Thymus (tissue), 11 donors: ENCODE measurements at regions not wholly inside any gene's neighbourhood (a gene's known extent, or its start where the extent isn't known, plus 50 kb on each side); places are given as distances from the start of the nearest gene placed in this dataset.

ENCODE experiments used
- DNase-seq, 9 donors: peaks; one replicate each; pipeline ENCODE4 v3.0.0-alpha.2; 2013; ENCODE audit warnings: low spot score in 9 of 9, low read depth in 6 of 9, missing footprints in 1 of 9
- H3K27ac ChIP-seq, 2 donors: one replicate each; pipeline ENCODE4 v1.5.1; 2013; ENCODE audit warnings: control low read depth in 1 of 2, low read depth in 1 of 2, low read length in 1 of 2, mild to moderate bottlenecking in 1 of 2, moderate library complexity in 1 of 2
- H3K27me3 ChIP-seq, 2 donors: one replicate each; pipeline ENCODE4 v1.5.1; 2013; ENCODE audit warnings: low read length in 1 of 2; ENCODE audit not compliant: control insufficient read depth in 2 of 2, insufficient read depth in 1 of 2
- H3K36me3 ChIP-seq, 2 donors: one replicate each; pipeline ENCODE4 v1.5.1; 2013; ENCODE audit warnings: low read length in 1 of 2, mild to moderate bottlenecking in 1 of 2, moderate library complexity in 1 of 2; ENCODE audit not compliant: control insufficient read depth in 2 of 2, insufficient read depth in 2 of 2
- H3K4me1 ChIP-seq, 2 donors: one replicate each; pipeline ENCODE4 v1.5.1; 2013; ENCODE audit warnings: low read length in 2 of 2; ENCODE audit not compliant: control insufficient read depth in 2 of 2, insufficient read depth in 2 of 2
- H3K4me3 ChIP-seq, 2 donors: one replicate each; pipeline ENCODE4 v1.5.1; 2013; ENCODE audit warnings: low read length in 2 of 2, control low read depth in 1 of 2, mild to moderate bottlenecking in 1 of 2
- H3K9me3 ChIP-seq, 2 donors: one replicate each; pipeline ENCODE4 v1.5.1; 2013; ENCODE audit warnings: low read length in 1 of 2, mild to moderate bottlenecking in 1 of 2; ENCODE audit not compliant: control insufficient read depth in 2 of 2, insufficient read depth in 1 of 2
- WGBS: extraction: QIAGEN DNeasy Blood & Tissue Kit; methylation state at CpG from one replicate; pipeline ENCODE4 v1.1.7; 2013; 5-methylcytosine and 5-hydroxymethylcytosine counted together
- donor health status: healthy.

DNA sequence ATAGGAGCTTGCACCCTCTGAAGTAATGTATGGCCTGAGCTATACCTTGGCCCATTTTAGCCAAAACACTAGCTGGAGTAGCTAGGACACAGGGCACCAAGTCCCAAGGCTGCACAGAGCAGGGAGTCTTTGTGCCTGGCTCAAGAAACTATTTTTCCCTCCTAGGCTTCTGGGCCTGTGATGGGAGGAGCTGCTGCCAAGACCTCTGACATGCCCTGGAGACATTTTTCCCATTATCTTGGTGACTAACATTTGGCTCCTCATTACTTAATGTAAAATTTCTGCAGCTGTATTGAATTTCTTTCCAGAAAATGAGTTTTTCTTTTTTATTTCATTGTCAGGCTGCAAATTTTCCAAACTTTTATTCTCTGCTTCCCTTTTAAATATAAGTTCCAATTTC is 1099.2 kb downstream of the CDH18 start:
- no peak overlapping the region for H3K27ac ChIP-seq

DNA sequence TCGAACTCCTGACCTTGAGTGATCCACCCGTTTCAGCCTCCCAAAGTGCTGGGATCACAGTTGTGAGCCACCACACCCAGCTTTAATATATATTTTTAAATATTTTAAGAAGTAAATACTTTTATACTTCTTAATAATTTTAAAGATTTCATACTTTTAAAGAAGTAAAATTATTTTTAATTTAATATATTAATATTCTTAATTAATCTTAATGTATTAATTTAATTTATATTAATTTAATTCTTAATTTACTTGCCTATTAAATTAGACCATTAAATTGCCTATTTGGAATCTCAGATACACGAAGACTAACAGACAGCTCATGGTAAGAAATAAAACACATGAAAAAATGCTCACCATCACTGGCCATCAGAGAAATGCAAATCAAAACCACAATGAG is 1087.4 kb downstream of the CDH18 start:
- no peaks in the 10 kb centered on the region for H3K36me3 ChIP-seq
- no peak overlapping the region for H3K27ac ChIP-seq
- WGBS: 89% methylated on average over 3 of the region's 3 CpGs
- DNase-seq: no peak
- H3K9me3 ChIP-seq: peaks cover 0 to 3% of the 10 kb centered on the region in 2 donors
- H3K27me3 ChIP-seq: no peaks in the 10 kb centered on the region
- no peak overlapping the region for H3K4me3 ChIP-seq
- H3K4me1 ChIP-seq: no peaks in the 10 kb centered on the region

More for the DNA sequence above, 1099.2 kb downstream of the CDH18 start:
- H3K27me3 ChIP-seq: no peaks in the 10 kb centered on the region
- no peaks in the 10 kb centered on the region for H3K36me3 ChIP-seq
- no peak for DNase-seq
- H3K9me3 ChIP-seq: peaks cover 0 to 5% of the 10 kb centered on the region in 2 donors
- H3K4me1 ChIP-seq: no peaks in the 10 kb centered on the region
- H3K4me3 ChIP-seq: no peak overlapping the region

DNA sequence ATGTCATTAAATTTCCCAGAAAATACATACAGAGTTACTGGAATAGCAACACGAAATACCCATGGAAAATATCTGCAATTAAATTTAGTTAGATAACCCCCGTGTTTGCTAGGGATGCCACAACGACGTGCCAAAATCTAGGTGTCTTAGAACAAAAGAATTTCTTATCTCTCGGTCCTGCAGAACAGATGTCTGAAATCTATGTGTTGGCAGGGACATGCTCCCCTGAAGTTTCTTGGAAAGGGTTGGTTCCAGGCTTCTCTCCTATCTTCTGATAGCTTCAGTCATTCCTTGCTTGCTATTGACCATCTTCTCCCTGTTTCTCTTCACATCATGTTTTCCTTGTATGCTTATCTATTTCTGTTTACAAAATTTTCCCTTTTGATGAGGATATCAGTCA is 1067.0 kb downstream of the CDH18 start:
- no peaks in the 10 kb centered on the region for H3K27me3 ChIP-seq
- WGBS: 83% methylated on average over 5 of the region's 5 CpGs

DNA sequence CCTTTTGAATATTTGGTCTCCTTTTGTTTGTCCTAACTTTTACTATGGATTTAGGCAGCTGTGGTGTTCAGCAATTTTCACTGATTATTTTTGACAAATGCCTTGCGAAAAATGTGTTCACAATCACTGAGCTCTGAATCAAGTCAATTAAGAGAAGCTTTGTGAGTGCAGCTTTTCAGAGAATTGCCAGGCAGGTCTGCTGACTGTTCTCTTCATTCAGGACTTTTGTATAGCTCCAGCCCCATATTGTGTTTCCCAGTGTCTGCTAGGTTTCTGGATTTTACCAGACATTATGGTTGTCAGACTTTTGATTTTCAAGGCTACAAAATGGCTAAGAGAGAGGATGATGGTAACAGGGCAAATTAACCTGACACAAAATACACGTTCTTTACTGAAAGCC is 1055.9 kb downstream of the CDH18 start:
- no peak overlapping the region for H3K27ac ChIP-seq

More for the DNA sequence above, 1067.0 kb downstream of the CDH18 start:
- no peaks in the 10 kb centered on the region for H3K4me1 ChIP-seq
- H3K9me3 ChIP-seq: peaks cover 0 to 5% of the 10 kb centered on the region in 2 donors
- H3K27ac ChIP-seq: no peak overlapping the region
- no peak overlapping the region for H3K4me3 ChIP-seq
- no peak for DNase-seq
- no peaks in the 10 kb centered on the region for H3K36me3 ChIP-seq

DNA sequence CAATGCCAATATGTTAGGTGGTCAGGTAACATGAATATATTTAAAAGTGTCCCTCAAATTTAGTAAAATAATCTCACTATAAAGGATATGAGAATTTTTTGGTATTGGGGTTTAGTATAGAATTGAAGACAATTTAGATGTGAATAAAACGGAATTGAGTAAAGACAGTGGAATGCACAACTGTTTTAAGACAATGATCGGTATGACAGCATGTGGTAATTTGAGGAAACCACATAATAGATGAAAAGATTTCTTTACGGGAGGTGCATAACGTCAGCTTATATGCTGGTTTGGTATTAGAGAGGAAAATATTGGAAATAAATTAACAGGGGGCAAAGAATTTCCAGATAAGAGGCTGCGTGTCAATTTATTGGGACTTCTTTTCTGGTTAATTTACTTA is 1043.2 kb downstream of the CDH18 start:
- H3K4me1 ChIP-seq: no peaks in the 10 kb centered on the region
- H3K9me3 ChIP-seq: peaks cover 0 to 8% of the 10 kb centered on the region in 2 donors
- no peaks in the 10 kb centered on the region for H3K36me3 ChIP-seq
- H3K4me3 ChIP-seq: no peak overlapping the region
- DNase-seq: no peak
- 57% methylated on average over 5 of the region's 5 CpGs for WGBS
- no peaks in the 10 kb centered on the region for H3K27me3 ChIP-seq
- no peak overlapping the region for H3K27ac ChIP-seq

More for the DNA sequence above, 1055.9 kb downstream of the CDH18 start:
- Histone ChIP-seq H3K4me3 (no peak overlapping the region), H3K27me3 (no peaks in the 10 kb centered on the region), H3K9me3 (no peaks in the 10 kb centered on the region), H3K4me1 (no peaks in the 10 kb centered on the region), H3K36me3 (no peaks in the 10 kb centered on the region)
- DNase-seq: no peak
- 89% methylated on average over 2 of the region's 2 CpGs for WGBS

DNA sequence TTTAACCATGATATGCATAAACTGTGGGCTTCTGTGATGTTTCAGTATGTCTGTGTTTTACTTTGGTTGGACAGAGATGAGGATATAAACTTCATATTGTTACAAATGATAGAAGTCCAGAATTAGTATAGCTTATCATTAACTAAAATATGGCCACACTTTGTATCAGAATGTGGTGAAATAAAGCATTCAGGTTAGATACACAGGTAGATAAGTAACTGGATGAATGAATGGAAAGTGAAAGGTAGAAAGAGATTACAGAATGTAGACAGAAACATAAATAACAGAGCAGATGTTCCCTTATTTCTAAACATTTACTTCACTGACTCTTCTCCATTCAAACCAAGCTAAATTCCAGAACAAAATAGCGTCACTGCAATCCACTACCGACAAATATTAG is 1033.8 kb downstream of the CDH18 start:
- Histone ChIP-seq H3K36me3 (no peaks in the 10 kb centered on the region), H3K4me3 (no peak overlapping the region), H3K4me1 (no peaks in the 10 kb centered on the region), H3K9me3 (no peaks in the 10 kb centered on the region), H3K27me3 (no peaks in the 10 kb centered on the region), H3K27ac (no peak overlapping the region)
- no peak for DNase-seq
- WGBS: 49% methylated on average over 2 of the region's 2 CpGs

DNA sequence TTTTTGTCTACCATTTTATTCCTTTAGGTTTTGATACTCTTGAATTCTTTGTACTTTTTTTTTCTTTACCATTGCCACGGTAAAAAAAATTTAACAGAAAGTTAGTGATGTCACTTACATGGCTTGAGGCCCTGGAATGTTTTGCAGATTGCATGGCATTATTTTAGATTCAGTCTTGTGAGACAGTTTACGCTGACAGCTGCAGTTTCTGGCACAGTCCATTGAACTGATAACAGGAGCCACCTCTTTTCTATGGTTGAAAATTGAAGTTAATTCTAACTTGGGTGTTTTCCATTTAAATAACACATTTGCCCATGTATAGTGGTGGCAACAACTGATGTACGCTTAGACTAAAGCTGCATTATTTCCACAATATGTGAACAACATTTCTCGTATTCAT is 1028.5 kb downstream of the CDH18 start:
- Histone ChIP-seq H3K9me3 (no peaks in the 10 kb centered on the region), H3K4me3 (no peak overlapping the region), H3K4me1 (no peaks in the 10 kb centered on the region), H3K27me3 (no peaks in the 10 kb centered on the region), H3K27ac (no peak overlapping the region), H3K36me3 (no peaks in the 10 kb centered on the region)
- DNase-seq: no peak
- WGBS: 92% methylated on average over 4 of the region's 4 CpGs

DNA sequence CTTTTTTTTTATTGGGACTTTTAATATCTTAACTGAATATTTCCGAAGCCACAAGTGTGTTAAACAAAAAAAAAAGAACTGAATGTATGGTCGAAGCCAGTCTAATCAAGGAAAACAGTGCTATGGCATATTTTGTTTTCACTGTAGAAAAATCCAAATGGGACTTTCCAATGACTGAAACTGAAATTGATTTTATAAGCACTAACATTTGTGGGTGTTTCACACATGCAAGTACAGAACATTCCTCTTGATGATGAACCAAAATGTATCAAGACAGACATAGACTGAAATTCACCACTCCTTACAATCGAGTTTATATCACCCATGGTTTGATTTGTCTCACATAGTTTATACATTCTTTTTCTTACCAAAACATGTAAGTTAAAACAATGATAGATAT is 1026.8 kb downstream of the CDH18 start:
- Histone ChIP-seq H3K36me3 (no peaks in the 10 kb centered on the region), H3K4me1 (no peaks in the 10 kb centered on the region), H3K27ac (no peak overlapping the region), H3K27me3 (no peaks in the 10 kb centered on the region), H3K4me3 (no peak overlapping the region), H3K9me3 (no peaks in the 10 kb centered on the region)
- WGBS: 92% methylated on average over 3 of the region's 3 CpGs
- DNase-seq: no peak

DNA sequence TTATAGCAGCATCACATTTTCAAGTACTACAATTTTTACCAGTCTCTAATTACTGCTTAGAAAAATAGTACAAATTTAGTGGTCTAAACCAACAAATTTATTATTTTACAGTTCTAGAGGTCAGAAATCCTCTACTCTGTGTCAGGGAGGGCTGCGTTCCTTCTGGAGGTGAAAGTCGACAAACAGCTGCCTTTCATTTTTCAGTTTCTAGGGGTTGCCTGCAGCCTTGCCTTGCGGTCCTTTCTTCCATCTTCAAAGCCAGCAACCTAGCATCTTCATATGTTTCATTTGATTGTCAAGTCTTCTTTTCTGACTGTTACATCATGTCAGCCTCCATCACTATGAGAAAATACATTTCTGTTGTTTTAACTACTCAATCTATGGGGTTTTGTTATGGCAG is 1022.1 kb downstream of the CDH18 start:
- H3K27me3 ChIP-seq: no peaks in the 10 kb centered on the region
- H3K36me3 ChIP-seq: no peaks in the 10 kb centered on the region
- no peak overlapping the region for H3K27ac ChIP-seq
- H3K9me3 ChIP-seq: no peaks in the 10 kb centered on the region
- no peak for DNase-seq
- 94% methylated on average over 3 of the region's 3 CpGs for WGBS
- H3K4me1 ChIP-seq: no peaks in the 10 kb centered on the region
- H3K4me3 ChIP-seq: no peak overlapping the region

DNA sequence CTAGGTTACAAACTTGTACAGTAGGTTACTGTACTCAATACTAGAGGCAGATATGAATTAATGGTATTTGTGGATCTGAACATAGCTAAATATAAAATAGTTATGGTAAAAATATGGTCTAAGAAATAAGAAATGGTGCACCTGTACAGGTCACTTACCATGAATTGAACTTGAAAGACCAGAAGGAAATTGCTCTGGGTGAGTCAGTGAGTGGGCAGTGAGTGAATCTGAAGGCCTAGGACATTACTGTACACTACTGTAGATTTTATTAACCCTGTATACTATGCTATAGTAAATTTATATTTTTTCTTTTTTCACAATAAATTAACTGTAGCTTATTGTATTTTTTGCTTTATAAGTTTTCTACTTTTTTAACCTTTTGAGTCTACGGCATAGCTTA is 1020.4 kb downstream of the CDH18 start:
- 96% methylated on average over 1 of the region's 1 CpG for WGBS
- Histone ChIP-seq H3K4me3 (no peak overlapping the region), H3K27me3 (no peaks in the 10 kb centered on the region), H3K36me3 (no peaks in the 10 kb centered on the region), H3K9me3 (no peaks in the 10 kb centered on the region), H3K27ac (no peak overlapping the region), H3K4me1 (no peaks in the 10 kb centered on the region)
- DNase-seq: no peak
